BJ (cell line): ENCODE measurements at regions not wholly inside any gene's neighbourhood (a gene's known extent, or its start where the extent isn't known, plus 50 kb on each side); places are given as distances from the start of the nearest gene placed in this dataset.

Source experiments
- CTCF ChIA-PET: fragments of 350-600 bp; formaldehyde crosslinking; extraction: SDS; loops from one replicate; lab custom pipeline; 2021; ENCODE audit warnings: antibody characterized with exemption, inconsistent platforms; lab: Yijun Ruan, JAX
- POLR2A ChIA-PET: fragments of 300-600 bp; sonication (Branson Sonifier 250); formaldehyde crosslinking; extraction: SDS; loops from one replicate; lab custom pipeline; 2021; ENCODE audit warnings: antibody characterized with exemption; lab: Charles Lee
- DNase-seq: peaks from one replicate; pipeline ENCODE4 v3.0.0-alpha.2; 2011; ENCODE audit warnings: low read depth
- H3K27me3 ChIP-seq: 2 replicates; pipeline ENCODE4 v1.6.0; 2011; ENCODE audit warnings: low read length; ENCODE audit not compliant: control insufficient read depth, insufficient read depth
- H3K36me3 ChIP-seq: 2 replicates; pipeline ENCODE4 v1.5.1; 2011; ENCODE audit warnings: low read length; ENCODE audit not compliant: control insufficient read depth, insufficient read depth
- H3K4me3 ChIP-seq: 2 replicates; pipeline ENCODE4 v1.5.1; 2011; ENCODE audit warnings: low read depth, mild to moderate bottlenecking, control low read depth, low read length
- CTCF ChIP-seq: IDR thresholded peaks from 2 replicates; pipeline ENCODE4 v1.5.1; 2011; ENCODE audit warnings: low read depth, mild to moderate bottlenecking, control low read depth, inconsistent platforms, low read length, moderate library complexity; ENCODE audit not compliant: insufficient read depth

DNA sequence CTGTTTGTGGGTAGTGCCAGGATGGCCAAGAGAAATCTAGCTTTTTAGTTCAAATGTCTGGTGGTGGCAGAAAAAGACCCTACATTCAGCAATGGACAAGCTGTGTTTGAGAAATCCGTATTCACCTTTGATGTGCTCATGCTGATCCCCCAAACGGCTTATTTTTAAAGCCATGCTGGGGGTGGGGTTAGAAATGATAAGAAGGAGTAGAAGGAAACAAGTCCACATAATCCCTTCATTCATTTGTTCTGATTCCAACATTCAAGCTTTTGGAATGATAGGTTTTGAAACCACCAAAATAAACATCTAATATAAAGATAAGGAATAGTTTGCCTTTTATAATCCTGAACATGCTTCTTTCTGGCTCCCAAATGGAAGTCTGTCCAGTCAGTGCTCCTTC lies 92.0 kb upstream of the DKK2 start:
- H3K4me3 ChIP-seq: no peak overlapping the region
- no peak for TF ChIP-seq CTCF
- no peaks in the 10 kb centered on the region for H3K27me3 ChIP-seq
- CTCF ChIA-PET: no interaction called here
- no peaks in the 10 kb centered on the region for H3K36me3 ChIP-seq
- POLR2A ChIA-PET: no interaction called here
- DNase-seq: no peak

DNA sequence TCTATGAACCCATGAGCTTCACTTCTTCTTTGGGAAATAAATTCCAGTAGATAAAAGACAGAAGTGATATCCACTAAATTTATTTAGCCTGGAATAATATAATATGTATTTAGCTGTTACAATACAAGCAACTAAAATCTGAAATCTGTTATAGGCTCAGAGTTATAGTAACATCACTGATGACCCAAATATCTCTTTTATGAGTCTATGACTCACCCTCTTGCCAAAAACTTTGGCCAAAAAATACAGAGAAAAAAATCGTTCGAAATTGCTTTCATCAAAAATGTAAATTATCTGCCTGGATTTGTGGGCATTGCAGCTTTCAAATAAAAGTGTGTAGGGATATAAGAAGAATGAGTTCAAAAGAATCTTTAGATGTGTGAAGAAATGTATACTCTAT lies 89.4 kb upstream of the DKK2 start:
- DNase-seq: no peak
- ChIA-PET POLR2A (no interaction called here), CTCF (no interaction called here)

GRCh38 chr4:107122736-107123135 lies 86.6 kb upstream of the DKK2 start:
- POLR2A ChIA-PET: no interaction called here
- DNase-seq: no peak
- no peaks in the 10 kb centered on the region for H3K36me3 ChIP-seq
- no peak overlapping the region for H3K4me3 ChIP-seq
- no peaks in the 10 kb centered on the region for H3K27me3 ChIP-seq
- CTCF ChIA-PET: no interaction called here
- TF ChIP-seq CTCF: no peak

More for the DNA sequence above, 89.4 kb upstream of the DKK2 start:
- no peak for TF ChIP-seq CTCF
- Histone ChIP-seq H3K36me3 (no peaks in the 10 kb centered on the region), H3K4me3 (no peak overlapping the region), H3K27me3 (no peaks in the 10 kb centered on the region)

DNA sequence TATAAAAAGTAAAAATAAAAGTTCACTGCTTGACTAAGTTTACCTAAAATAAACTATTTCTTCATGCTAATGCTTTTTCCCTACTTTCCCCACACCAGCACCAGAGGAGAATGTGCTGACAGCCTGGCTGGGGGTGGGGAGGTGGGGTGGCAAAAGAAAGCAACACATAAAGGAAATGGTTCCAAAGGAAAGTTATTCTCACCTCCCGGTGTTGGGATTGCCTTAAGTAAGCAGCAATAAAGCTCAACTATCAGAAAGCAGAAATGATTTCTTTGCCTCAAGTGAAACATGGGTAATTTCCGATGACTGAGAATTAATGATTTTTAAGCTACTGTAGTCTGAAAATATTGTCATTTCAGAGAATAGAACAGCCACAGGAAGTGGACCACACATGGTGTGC lies 84.5 kb upstream of the DKK2 start:
- no peak for DNase-seq
- no peak for TF ChIP-seq CTCF
- ChIA-PET CTCF (no interaction called here), POLR2A (no interaction called here)
- H3K4me3 ChIP-seq: no peak overlapping the region
- H3K27me3 ChIP-seq: no peaks in the 10 kb centered on the region
- no peaks in the 10 kb centered on the region for H3K36me3 ChIP-seq

DNA sequence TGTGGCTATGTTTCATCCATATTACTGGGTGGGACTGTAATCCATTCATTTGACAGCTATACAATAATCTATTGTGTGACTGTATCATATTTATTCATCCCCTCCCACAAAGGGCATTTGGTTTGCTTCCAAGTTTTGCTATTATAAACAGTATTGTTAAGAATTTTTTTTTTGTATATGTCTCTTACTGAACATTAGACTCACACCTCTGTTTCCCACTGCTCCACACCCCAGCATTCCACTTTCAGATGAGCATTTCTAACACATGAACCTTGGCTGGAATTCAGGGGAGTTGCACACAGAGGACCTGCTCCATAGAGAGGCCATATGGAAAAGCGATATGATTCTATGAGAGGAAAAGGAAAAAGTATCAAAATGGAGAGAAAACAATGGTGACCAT lies 81.6 kb upstream of the DKK2 start:
- ChIA-PET POLR2A (no interaction called here), CTCF (no interaction called here)
- no peaks in the 10 kb centered on the region for H3K36me3 ChIP-seq
- no peak for TF ChIP-seq CTCF
- DNase-seq: no peak
- H3K27me3 ChIP-seq: no peaks in the 10 kb centered on the region
- no peak overlapping the region for H3K4me3 ChIP-seq
